ENCODE measurements at regions not wholly inside any gene's neighbourhood (a gene's known extent, or its start where the extent isn't known, plus 50 kb on each side); places are given as distances from the start of the nearest gene placed in this dataset.
A peak's percentile ranks its signal among the peaks of the same experiment; 100 is the strongest.

- H3K9ac ChIP-seq = no peak overlapping the region
- TF ChIP-seq Cebpa-rat (IDR thresholded peaks at IDR 0.05) = no peak
These were observed 129.5 kb upstream of the LNX1 start for GRCh38 chr4:53720776-53721175.

GRCh38 chr4:53717064-53717549 lies 125.8 kb upstream of the LNX1 start:
- no peak overlapping the region for H3K4me3 ChIP-seq
- no peaks in the 10 kb centered on the region for H3K27me3 ChIP-seq
- H3K9ac ChIP-seq = no peak overlapping the region
- H3K36me3 ChIP-seq = no peaks in the 10 kb centered on the region
- peak overlapping the region in 1 of 11 experiments; percentile 17; a peak in 1 of 22 replicates for H3K4me2 ChIP-seq
- H4K20me1 ChIP-seq = no peaks in the 10 kb centered on the region
- H3K4me1 ChIP-seq = peaks cover 0 to 16% (median 0%) of the 10 kb centered on the region in 10 experiments; a peak in 2 of 20 replicates
- H3K9me3 ChIP-seq (replicated peaks in 1 of 11) = no peaks in the 10 kb centered on the region
- no peak for TF ChIP-seq Cebpa-rat (IDR thresholded peaks at IDR 0.05)
- H3K27ac ChIP-seq = no peak overlapping the region

More at GRCh38 chr4:53720776-53721175, 129.5 kb upstream of the LNX1 start:
- no peaks in the 10 kb centered on the region for H3K27me3 ChIP-seq
- no peaks in the 10 kb centered on the region for H4K20me1 ChIP-seq
- peaks cover 0 to 16% (median 0%) of the 10 kb centered on the region in 10 experiments; a peak in 2 of 20 replicates for H3K4me1 ChIP-seq
- no peak overlapping the region for H3K27ac ChIP-seq
- no peak overlapping the region for H3K4me2 ChIP-seq
- H3K4me3 ChIP-seq = no peak overlapping the region
- H3K36me3 ChIP-seq = no peaks in the 10 kb centered on the region
- H3K9me3 ChIP-seq (replicated peaks in 1 of 11) = no peaks in the 10 kb centered on the region

GRCh38 chr4:53716471-53717063 lies 125.3 kb upstream of the LNX1 start:
- Histone ChIP-seq H3K4me2 (peak overlapping the region in 1 of 11 experiments; percentile 17; a peak in 1 of 22 replicates), H3K27me3 (no peaks in the 10 kb centered on the region), H3K4me3 (no peak overlapping the region), H3K9ac (no peak overlapping the region), H4K20me1 (no peaks in the 10 kb centered on the region), H3K27ac (no peak overlapping the region), H3K4me1 (peaks cover 0 to 17% (median 0%) of the 10 kb centered on the region in 10 experiments; a peak in 2 of 20 replicates), H3K9me3 (replicated peaks in 1 of 11) (no peaks in the 10 kb centered on the region), H3K36me3 (no peaks in the 10 kb centered on the region)
- no peak for TF ChIP-seq Cebpa-rat (IDR thresholded peaks at IDR 0.05)

DNA sequence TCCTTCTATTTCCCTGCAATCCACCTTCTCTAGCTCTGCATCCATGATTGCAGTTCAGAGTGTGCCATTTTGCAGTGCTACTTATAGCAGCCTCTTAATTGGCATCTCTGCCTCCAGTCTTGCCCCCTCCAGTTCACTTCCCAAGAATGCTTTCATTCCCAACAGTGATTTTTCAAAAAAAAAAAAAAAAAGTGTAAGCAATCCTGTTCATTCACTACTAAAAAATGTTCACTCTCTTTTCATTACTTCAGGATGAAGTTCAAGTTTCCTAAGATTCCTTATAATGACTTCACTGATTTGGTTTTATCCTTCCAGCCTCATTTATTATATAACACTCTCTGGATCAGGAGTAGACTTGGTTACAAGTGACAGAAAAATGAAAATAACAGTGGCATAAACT lies 124.7 kb upstream of the LNX1 start:
- H3K4me2 ChIP-seq = no peak overlapping the region
- H4K20me1 ChIP-seq = no peaks in the 10 kb centered on the region
- H3K27me3 ChIP-seq = no peaks in the 10 kb centered on the region
- peaks cover 0 to 22% (median 2%) of the 10 kb centered on the region in 10 experiments; a peak in 7 of 20 replicates for H3K4me1 ChIP-seq
- no peaks in the 10 kb centered on the region for H3K36me3 ChIP-seq
- no peak overlapping the region for H3K9ac ChIP-seq
- H3K9me3 ChIP-seq (replicated peaks in 1 of 11) = no peaks in the 10 kb centered on the region
- H3K4me3 ChIP-seq = no peak overlapping the region
- no peak overlapping the region for H3K27ac ChIP-seq
- no peak for TF ChIP-seq Cebpa-rat (IDR thresholded peaks at IDR 0.05)

DNA sequence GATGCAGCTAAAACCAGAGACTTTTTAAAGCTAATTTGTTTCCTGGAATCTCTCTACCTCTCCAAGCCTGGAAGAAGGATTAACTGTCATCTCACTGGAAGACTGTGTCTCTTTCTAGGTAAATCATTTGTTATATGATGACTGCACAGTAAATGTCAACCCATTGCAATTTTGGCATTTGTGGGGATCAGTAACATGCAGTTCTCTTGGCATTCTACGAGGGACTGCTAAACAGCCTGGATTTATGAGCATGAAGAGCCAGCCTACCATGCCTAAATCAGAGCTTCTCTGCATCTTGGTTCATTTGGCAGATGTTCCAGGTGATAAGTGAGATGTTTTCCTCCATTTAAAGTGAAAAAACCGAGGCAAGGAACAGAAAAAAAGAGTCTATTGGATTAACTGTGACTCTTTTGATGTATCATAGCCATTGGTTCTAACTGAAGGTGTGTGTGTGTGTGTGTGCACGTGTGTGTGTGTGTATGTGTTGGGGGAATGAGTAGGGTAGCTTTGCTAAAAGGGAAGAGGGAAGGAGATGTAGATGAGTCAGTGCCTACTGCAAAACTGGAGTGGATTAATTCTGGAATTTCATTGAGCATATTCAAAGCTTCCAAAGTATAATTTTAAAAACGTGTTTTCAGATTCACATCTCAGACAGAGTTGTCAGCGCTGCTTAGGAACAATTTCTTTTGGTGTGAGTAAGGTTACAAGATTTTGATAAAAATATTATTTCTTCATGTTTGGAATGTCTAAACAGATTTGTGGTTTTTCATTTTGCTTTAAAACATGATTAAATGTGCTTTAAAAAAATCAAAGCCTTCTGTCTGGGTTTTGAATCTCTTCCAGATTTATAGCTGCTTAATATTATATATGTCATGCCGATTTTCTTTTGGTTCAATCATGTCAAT lies 123.2 kb upstream of the LNX1 start:
- Histone ChIP-seq H3K36me3 (no peaks in the 10 kb centered on the region), H3K4me3 (no peak overlapping the region), H3K27ac (no peak overlapping the region), H3K9me3 (replicated peaks in 1 of 11) (no peaks in the 10 kb centered on the region), H3K9ac (no peak overlapping the region), H3K27me3 (no peaks in the 10 kb centered on the region), H3K4me1 (peaks cover 0 to 25% (median 3%) of the 10 kb centered on the region in 10 experiments; a peak in 7 of 20 replicates), H3K4me2 (no peak overlapping the region), H4K20me1 (no peaks in the 10 kb centered on the region)
- TF ChIP-seq Cebpa-rat (IDR thresholded peaks at IDR 0.05) = no peak

DNA sequence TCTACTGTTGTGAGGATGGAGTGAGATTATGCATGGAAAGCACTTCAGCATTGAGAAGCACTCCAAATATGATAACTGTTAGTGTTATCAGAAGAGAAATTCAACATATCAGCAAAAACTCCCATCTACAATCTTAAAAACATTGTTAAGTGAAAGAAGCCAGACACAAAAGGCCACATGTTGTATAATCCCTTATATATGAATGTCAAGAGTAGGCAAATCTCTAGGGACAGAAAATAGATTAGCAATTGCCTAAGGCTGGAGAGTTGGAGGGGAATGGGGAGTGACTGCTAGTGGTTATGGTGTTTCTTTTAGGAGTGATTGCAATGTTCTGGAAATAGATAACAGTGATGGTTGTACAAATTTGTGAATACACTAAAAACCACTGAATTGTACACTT lies 122.5 kb upstream of the LNX1 start:
- Histone ChIP-seq H3K36me3 (no peaks in the 10 kb centered on the region), H3K27me3 (no peaks in the 10 kb centered on the region), H3K4me3 (no peak overlapping the region), H3K4me1 (peaks cover 0 to 25% (median 3%) of the 10 kb centered on the region in 10 experiments; a peak in 7 of 20 replicates), H4K20me1 (no peaks in the 10 kb centered on the region), H3K9ac (no peak overlapping the region), H3K4me2 (no peak overlapping the region), H3K27ac (no peak overlapping the region), H3K9me3 (replicated peaks in 1 of 11) (no peaks in the 10 kb centered on the region)
- no peak for TF ChIP-seq Cebpa-rat (IDR thresholded peaks at IDR 0.05)

GRCh38 chr4:53713296-53713695 lies 122.0 kb upstream of the LNX1 start:
- no peaks in the 10 kb centered on the region for H3K27me3 ChIP-seq
- peaks cover 0 to 25% (median 3%) of the 10 kb centered on the region in 10 experiments; a peak in 7 of 20 replicates for H3K4me1 ChIP-seq
- no peak overlapping the region for H3K9ac ChIP-seq
- no peaks in the 10 kb centered on the region for H4K20me1 ChIP-seq
- no peaks in the 10 kb centered on the region for H3K9me3 ChIP-seq (replicated peaks in 1 of 11)
- no peak overlapping the region for H3K27ac ChIP-seq
- TF ChIP-seq Cebpa-rat (IDR thresholded peaks at IDR 0.05) = no peak
- H3K36me3 ChIP-seq = no peaks in the 10 kb centered on the region
- H3K4me2 ChIP-seq = no peak overlapping the region
- no peak overlapping the region for H3K4me3 ChIP-seq

- H3K4me2 ChIP-seq = no peak overlapping the region
- TF ChIP-seq Cebpa-rat (IDR thresholded peaks at IDR 0.05) = no peak
These were observed 121.2 kb upstream of the LNX1 start for GRCh38 chr4:53712408-53713020.

GRCh38 chr4:53711926-53712325 lies 120.6 kb upstream of the LNX1 start:
- Histone ChIP-seq H4K20me1 (no peaks in the 10 kb centered on the region), H3K27me3 (no peaks in the 10 kb centered on the region), H3K36me3 (no peaks in the 10 kb centered on the region), H3K4me3 (no peak overlapping the region), H3K9me3 (replicated peaks in 1 of 11) (no peaks in the 10 kb centered on the region), H3K27ac (no peak overlapping the region), H3K9ac (no peak overlapping the region), H3K4me1 (peaks cover 0 to 19% (median 3%) of the 10 kb centered on the region in 10 experiments; a peak in 7 of 20 replicates), H3K4me2 (no peak overlapping the region; a peak in 1 of 22 replicates)
- TF ChIP-seq Cebpa-rat (IDR thresholded peaks at IDR 0.05) = no peak

More at GRCh38 chr4:53712408-53713020, 121.2 kb upstream of the LNX1 start:
- no peak overlapping the region for H3K4me3 ChIP-seq
- H3K27me3 ChIP-seq = no peaks in the 10 kb centered on the region
- no peak overlapping the region for H3K27ac ChIP-seq
- peaks cover 0 to 22% (median 3%) of the 10 kb centered on the region in 10 experiments; a peak in 7 of 20 replicates for H3K4me1 ChIP-seq
- H3K9ac ChIP-seq = no peak overlapping the region
- no peaks in the 10 kb centered on the region for H4K20me1 ChIP-seq
- H3K9me3 ChIP-seq (replicated peaks in 1 of 11) = no peaks in the 10 kb centered on the region
- H3K36me3 ChIP-seq = no peaks in the 10 kb centered on the region

All from BLaER1 treated with 17β-estradiol and CSF1 and Interleukin-3, amounts not matched to agents 10 nM and 100 nM (cell line).